ENCODE measurements at regions not wholly inside any gene's neighbourhood (a gene's known extent, or its start where the extent isn't known, plus 50 kb on each side); places are given as distances from the start of the nearest gene placed in this dataset.
A peak's percentile ranks its signal among the peaks of the same experiment; 100 is the strongest.

GRCh38 chr14:87153901-87154300 lies 839.1 kb downstream of the GALC start:
- no peak for DNase-seq

DNA sequence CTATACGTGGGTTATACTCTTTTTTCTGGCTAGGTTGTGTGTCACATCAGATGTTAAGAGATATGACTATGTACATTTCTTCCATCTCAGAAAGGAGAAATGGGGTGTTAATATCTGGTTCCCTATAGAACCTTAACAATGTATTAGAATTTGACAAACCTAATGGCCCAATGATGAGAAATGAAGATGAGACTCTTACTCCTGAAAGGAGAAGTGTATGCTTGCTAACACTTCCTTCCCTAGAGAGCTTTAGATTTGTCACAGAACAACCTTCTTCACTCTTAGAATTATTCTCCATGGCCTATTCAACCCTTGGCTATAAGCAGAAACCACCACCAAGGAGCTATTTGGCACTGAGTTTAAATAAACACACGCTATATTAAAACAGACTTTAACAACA lies 839.6 kb downstream of the GALC start:
- no peak for DNase-seq

DNA sequence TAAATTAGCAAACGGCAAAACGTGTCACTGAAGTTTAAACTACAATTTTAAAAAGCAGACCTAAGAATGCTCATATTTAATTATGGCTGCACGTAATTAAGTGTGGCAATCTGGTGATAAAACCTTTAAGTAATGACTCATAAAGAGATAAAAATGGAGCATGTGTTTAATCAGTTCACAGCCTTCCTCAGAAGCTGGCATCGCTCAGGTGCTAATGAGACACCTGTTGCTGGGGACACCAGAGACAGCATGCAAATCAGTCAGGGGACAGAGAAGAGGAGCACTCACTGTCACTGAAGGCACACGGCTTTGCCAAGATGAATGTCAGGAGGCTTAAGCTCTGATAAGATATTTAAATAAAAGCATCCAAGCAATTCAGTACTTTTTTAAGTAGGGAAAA lies 840.3 kb downstream of the GALC start:
- no peak for DNase-seq

- DNase-seq, result no peak
Observed at GRCh38 chr14:87149583-87150354, 843.2 kb downstream of the GALC start.

- no peak for DNase-seq
Observed at GRCh38 chr14:87148655-87149054, 844.3 kb downstream of the GALC start.

- no peak for DNase-seq
Observed at GRCh38 chr14:87142551-87143211, 850.3 kb downstream of the GALC start.

GRCh38 chr14:87141801-87142200 lies 851.2 kb downstream of the GALC start:
- DNase-seq, result no peak

DNA sequence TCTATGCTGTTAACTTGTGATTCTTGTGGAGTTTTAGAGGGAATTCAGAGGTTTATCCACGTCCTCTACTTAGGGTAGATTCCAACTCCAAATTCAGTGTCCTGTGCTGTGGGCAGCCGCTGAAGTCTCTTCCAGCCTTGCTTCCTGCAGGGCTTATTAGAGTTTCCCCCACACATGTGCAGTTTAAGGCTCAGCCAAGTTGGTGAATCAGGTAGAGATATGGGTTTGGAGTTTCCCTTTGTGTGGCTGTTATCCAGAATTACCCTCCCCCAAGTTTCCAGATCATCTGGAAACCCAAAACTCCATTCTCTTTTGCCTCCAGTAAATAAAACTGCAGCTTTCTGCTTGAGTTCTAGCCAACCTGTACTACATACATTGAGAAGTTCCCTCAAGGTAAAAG lies 853.7 kb downstream of the GALC start:
- no peak for DNase-seq

DNA sequence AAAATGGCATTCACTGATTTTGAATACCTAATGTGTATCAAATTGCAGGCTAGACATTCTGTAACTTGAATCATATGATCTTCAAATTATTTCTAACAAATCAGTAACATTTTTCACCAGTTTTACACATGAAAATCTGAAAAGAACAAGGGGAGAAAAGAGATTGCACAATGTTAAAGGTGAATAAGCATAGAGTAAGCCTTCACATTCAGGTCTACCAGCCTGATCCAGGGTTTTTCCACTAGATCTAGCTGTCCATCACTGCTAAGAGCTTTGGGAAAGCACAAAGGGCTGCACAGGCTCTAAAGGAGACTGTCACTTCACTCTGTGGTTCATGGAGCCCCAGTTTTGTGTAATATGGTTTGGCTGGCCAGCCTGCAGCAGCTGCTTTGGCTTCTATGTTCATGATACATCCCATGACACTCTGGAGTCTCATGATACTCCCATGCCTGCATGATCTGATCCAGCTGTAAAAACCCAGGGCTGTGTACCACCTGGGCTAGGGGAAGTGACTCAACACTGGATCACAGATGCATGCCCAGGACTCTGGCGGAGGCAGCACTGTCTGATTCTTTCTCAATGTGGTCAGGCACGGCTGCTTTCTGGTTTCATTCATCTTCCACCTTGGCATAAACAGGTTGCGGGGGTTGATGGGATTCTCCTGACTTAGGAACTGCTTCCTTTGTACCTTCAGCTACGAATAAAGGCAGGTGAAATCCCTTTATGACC lies 859.7 kb downstream of the GALC start:
- peak; percentile 42 for DNase-seq

- no peak for DNase-seq
Observed at GRCh38 chr14:87131879-87132278, 861.1 kb downstream of the GALC start.

DNA sequence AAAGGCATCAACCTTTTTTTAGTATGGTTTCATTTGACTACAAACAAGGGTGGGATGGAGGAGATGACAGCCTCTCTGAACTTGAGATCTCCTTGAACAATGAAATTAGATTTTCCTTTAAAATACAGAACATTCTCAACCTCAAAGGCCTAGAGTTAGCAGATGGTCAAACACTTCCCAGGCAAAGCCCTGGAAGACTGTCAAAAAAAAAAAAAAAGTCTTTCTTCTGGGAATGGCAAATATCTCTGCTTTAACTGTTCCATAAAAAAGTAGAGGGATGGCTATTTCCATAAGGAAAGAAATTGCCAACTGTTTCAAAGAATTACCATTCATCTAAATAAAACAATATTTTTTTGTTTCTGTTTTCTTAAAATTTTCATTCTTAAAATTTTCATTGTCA lies 870.8 kb downstream of the GALC start:
- DNase-seq, result no peak

DNA sequence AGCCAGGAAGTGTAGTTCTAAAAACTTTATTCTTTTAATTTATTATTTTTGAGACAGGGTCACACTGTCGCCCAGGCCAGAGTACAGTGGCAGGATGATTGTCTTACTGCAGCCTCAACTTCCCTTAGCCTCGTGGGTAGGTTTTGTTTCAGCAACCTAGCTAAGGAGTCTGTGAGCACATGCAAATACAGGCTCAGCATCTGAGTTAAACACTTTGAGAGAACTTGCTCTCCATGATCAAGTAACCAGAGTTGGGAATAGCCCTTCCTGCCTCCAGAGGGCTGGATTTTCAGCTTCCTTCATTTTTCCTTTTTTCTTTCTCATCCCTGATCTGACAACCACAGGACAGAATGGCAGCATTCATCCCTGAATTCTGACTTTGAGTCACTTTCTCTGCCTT lies 871.3 kb downstream of the GALC start:
- no peak for DNase-seq

GRCh38 chr14:87115234-87115633 lies 877.7 kb downstream of the GALC start:
- no peak for DNase-seq

DNA sequence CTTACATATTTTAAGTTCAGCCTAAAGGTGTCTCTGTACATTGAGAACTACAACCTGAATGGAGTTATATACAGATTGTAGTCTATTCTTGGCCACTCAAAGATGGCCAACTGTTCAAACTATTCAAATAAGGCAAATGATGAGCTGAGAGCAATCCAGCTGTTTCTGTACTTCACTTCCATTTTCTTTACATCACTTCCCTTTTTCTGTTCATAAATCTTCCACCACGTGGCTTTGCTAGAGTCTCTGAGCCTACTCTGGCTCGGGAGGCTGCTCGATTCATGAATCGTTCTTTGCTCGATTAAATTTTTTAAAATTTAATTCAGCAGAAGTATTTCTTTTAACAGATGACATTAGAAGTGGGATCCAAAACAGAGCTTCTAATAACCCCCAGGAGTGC lies 879.7 kb downstream of the GALC start:
- DNase-seq, result no peak

DNA sequence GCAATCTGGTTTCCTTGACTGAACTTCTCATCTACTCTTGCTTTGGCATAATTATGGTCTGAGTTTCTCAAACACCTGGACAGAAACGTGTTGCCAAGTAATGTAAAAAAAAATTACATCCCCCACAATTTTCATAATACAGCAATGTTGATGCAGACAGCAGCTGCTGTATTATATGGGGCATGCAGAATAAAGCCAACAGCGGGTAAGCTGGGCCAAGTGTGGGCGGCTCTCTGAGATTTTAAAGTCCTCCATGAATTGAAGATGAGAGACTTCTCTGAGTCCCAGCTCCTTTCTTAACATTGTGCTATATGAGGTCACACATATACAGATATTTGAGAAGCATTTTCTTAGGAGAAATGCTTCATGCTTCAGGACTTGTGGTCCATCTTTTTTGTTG lies 881.2 kb downstream of the GALC start:
- peak; percentile 52 for DNase-seq

DNA sequence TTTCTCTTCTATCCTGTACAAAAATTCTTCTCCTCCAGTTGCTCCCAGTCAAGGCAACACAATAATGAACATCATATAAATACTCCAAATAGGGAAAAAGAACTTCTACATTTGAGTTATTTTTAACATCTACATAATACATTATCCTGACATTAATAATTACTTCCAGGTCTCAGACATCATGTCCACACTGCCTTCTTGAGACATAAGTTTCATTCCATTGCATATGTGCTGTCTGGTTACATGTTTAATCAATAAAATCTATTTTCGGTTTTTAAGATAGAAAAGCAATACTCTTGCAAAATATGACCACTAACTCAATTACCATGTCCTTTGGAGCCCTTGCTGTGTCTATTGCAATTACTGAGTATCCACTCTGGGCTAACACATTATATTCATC lies 881.9 kb downstream of the GALC start:
- no peak for DNase-seq

GRCh38 chr14:87109271-87109670 lies 883.7 kb downstream of the GALC start:
- no peak for DNase-seq

- DNase-seq, result no peak
Observed at GRCh38 chr14:87108726-87109125, 884.3 kb downstream of the GALC start.

DNA sequence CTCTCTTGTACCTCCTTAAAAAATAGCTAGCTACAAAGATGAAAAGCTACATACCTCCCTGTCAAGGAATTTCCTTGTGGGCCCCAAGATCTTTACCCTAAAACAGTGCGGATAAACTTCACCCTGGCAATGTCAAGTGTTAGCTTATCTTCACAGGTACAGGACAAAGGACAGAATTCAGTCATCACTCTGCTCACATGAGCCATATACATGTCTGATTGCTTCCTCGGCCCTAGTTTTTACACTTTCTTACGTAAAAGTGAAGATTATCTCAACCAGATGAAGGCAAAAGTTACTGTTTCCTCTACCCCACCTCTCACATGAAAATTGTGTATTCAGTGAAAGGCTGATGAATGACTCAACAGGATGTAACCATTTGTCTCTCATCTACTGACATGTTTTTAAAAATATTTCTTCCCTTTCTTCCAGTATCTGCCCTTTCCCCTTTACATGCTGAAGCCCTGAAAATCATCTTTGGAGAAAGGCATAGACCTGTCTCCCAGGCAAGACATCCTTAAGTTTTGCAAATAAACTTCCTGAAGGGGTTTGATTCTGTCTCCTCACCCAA lies 890.1 kb downstream of the GALC start:
- DNase-seq, result no peak

- no peak for DNase-seq
Observed at GRCh38 chr14:87097015-87097414, 896.0 kb downstream of the GALC start.

DNA sequence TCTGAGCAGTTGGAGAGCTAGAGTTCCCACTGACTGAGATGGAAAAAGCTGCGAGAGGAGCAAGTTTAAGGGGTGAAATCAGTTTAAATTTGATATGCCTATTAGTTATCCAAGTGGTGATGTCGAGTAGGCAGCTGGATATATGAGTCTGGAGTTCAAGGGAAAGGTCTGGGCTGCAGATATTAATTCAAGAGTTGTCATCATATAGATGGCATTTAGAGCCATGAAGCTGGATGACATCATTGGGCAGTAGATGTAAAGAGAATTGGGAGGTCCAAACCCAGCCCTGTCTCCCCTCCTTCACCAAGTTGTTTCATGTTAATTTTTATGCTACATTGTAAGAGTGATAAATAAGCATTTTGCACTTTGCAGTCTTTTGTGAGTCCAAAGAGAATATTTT lies 898.1 kb downstream of the GALC start:
- no peak for DNase-seq

DNA sequence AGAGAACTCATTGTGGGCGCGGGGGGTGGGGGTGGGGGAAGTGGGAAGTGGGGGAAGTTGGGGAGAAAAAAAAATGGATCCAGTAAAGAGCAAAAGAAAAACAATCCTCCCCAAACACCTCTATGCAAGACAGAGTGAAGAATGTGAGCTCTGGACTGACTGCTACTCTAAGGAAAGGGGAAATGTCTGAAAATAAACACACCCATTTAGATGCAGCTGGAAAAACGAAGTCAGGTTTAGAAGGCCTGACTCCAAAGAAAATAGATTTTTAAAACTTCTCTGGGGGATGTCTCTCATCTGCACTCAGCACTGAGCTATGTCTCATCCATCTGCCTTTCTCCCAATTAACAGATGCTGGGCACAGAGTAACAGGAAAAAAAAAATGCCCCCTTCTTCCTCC lies 904.4 kb downstream of the GALC start:
- DNase-seq, result no peak

DNA sequence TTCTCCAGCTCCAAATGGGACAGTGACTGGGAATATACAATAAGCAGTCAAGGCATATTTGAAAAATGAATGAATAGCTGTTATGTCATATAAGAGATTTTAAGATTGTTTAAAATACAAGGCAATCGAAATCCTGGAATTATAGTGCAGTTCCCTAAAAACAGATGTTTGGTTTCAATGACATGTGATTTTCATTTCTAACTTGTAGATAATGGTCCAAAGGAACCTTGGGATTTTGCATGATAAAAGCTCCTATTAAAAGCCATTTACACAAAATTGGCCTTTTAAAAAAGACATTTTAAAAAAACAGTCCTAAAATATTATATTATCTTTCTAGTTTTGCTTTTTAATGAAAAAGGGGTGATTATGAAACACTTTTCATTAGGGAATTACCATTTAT lies 905.1 kb downstream of the GALC start:
- no peak for DNase-seq

- no peak for DNase-seq
Observed at GRCh38 chr14:87084908-87085307, 908.1 kb downstream of the GALC start.
